ENCODE measurements at regions not wholly inside any gene's neighbourhood (a gene's known extent, or its start where the extent isn't known, plus 50 kb on each side); places are given as distances from the start of the nearest gene placed in this dataset.
"Not testable (repeated sequence)": the region's sequence is repeated elsewhere in the genome, so short reads cannot be mapped to it uniquely, and the experiment has no call there.

GRCh38 chr2:111415765-111416743 is 295.3 kb downstream of the BCL2L11 start:
- not testable (repeated sequence) for TF ChIP-seq POLR2A (IDR thresholded peaks at IDR 0.05; ENCODE audit: borderline replicate concordance, extremely low read depth, insufficient read depth, insufficient read length); CEBPB (IDR thresholded peaks at IDR 0.05; ENCODE audit: low read depth); YY1 (IDR thresholded peaks at IDR 0.05; ENCODE audit: extremely low read depth, insufficient replicate concordance, low read depth, low read length); EGR1 (IDR thresholded peaks at IDR 0.05; ENCODE audit: low read depth); FOSL1 (IDR thresholded peaks at IDR 0.05; ENCODE audit: low read depth); POLR2AphosphoS5 (IDR thresholded peaks at IDR 0.05; ENCODE audit: low read depth, low read length); EZH2phosphoT487 (IDR thresholded peaks at IDR 0.05; ENCODE audit: borderline replicate concordance); EZH2 (IDR thresholded peaks at IDR 0.05); RAD21 (IDR thresholded peaks at IDR 0.05; ENCODE audit: low read depth); ELF1 (IDR thresholded peaks at IDR 0.05; ENCODE audit: borderline replicate concordance, low read depth); SRF (IDR thresholded peaks at IDR 0.05; ENCODE audit: low read depth)
- TF ChIP-seq, protein P1, sequence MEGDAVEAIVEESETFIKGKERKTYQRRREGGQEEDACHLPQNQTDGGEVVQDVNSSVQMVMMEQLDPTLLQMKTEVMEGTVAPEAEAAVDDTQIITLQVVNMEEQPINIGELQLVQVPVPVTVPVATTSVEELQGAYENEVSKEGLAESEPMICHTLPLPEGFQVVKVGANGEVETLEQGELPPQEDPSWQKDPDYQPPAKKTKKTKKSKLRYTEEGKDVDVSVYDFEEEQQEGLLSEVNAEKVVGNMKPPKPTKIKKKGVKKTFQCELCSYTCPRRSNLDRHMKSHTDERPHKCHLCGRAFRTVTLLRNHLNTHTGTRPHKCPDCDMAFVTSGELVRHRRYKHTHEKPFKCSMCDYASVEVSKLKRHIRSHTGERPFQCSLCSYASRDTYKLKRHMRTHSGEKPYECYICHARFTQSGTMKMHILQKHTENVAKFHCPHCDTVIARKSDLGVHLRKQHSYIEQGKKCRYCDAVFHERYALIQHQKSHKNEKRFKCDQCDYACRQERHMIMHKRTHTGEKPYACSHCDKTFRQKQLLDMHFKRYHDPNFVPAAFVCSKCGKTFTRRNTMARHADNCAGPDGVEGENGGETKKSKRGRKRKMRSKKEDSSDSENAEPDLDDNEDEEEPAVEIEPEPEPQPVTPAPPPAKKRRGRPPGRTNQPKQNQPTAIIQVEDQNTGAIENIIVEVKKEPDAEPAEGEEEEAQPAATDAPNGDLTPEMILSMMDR (IDR thresholded peaks at IDR 0.05 in 2 of 3, conservative IDR thresholded peaks at IDR 0.05 in 1 of 3; ENCODE audit: borderline replicate concordance in 1 of 3, insufficient read depth in 1 of 3, low read depth in 2 of 3, low read length in 2 of 3), result not testable (repeated sequence)
- TF ChIP-seq, protein P2, sequence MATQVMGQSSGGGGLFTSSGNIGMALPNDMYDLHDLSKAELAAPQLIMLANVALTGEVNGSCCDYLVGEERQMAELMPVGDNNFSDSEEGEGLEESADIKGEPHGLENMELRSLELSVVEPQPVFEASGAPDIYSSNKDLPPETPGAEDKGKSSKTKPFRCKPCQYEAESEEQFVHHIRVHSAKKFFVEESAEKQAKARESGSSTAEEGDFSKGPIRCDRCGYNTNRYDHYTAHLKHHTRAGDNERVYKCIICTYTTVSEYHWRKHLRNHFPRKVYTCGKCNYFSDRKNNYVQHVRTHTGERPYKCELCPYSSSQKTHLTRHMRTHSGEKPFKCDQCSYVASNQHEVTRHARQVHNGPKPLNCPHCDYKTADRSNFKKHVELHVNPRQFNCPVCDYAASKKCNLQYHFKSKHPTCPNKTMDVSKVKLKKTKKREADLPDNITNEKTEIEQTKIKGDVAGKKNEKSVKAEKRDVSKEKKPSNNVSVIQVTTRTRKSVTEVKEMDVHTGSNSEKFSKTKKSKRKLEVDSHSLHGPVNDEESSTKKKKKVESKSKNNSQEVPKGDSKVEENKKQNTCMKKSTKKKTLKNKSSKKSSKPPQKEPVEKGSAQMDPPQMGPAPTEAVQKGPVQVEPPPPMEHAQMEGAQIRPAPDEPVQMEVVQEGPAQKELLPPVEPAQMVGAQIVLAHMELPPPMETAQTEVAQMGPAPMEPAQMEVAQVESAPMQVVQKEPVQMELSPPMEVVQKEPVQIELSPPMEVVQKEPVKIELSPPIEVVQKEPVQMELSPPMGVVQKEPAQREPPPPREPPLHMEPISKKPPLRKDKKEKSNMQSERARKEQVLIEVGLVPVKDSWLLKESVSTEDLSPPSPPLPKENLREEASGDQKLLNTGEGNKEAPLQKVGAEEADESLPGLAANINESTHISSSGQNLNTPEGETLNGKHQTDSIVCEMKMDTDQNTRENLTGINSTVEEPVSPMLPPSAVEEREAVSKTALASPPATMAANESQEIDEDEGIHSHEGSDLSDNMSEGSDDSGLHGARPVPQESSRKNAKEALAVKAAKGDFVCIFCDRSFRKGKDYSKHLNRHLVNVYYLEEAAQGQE (IDR thresholded peaks at IDR 0.05; ENCODE audit: low read depth), result not testable (repeated sequence)
- TF ChIP-seq, protein P3, sequence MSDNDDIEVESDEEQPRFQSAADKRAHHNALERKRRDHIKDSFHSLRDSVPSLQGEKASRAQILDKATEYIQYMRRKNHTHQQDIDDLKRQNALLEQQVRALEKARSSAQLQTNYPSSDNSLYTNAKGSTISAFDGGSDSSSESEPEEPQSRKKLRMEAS (IDR thresholded peaks at IDR 0.05), result not testable (repeated sequence)

Measured in HCT116 (cell line).